ENCODE measurements at regions not wholly inside any gene's neighbourhood (a gene's known extent, or its start where the extent isn't known, plus 50 kb on each side); places are given as distances from the start of the nearest gene placed in this dataset.

DNA sequence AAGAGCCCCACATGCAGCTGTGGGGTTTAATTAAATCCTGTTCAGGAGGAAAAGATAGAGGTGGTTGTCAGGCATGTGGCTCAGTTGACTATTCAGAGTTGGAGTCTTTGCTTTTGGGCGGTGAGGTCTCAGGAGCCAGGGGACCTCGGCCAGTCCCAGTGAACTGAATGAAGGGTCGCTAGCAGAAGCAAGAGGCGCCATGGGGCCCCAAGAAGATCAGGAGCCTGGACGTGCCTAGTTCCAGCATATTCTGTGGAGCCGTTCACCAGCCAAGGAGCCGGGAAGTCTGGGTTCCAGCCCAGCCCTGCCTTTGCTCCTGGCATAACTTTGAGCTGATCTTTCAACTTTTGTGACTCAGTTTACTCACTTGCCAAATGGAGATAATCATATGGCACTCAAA is 217.7 kb upstream of the IRF2BP2 start:
- Histone ChIP-seq H3K9me2 (ENCODE audit: insufficient read depth, low read length) (no peaks in the 10 kb centered on the region), H3K4me3 (ENCODE audit: low read length) (no peak overlapping the region), H3K4me2 (ENCODE audit: low read length) (no peak overlapping the region), H2AFZ (ENCODE audit: low read depth, low read length) (no peak overlapping the region), H3K79me2 (replicated peaks; ENCODE audit: insufficient read depth, low read length) (no peaks in the 10 kb centered on the region), H3K27me3 (ENCODE audit: insufficient read depth, low read depth, low read length) (no peaks in the 10 kb centered on the region), H3K36me3 (ENCODE audit: insufficient read depth, low read length) (no peaks in the 10 kb centered on the region), H4K20me1 (ENCODE audit: insufficient read depth) (no peaks in the 10 kb centered on the region), H3F3A (ENCODE audit: insufficient read depth, low read length, poor library complexity, severe bottlenecking) (no peaks in the 10 kb centered on the region), H3K9me3 (ENCODE audit: low read length) (no peaks in the 10 kb centered on the region), H3K9ac (ENCODE audit: low read length) (no peak overlapping the region), H3K27ac (ENCODE audit: low read length) (no peak overlapping the region)
- no peak for TF ChIP-seq SMC3 (conservative IDR thresholded peaks at IDR 0.05; ENCODE audit: poor library complexity)
- TF ChIP-seq EP300 (conservative IDR thresholded peaks at IDR 0.05; ENCODE audit: poor library complexity, severe bottlenecking) = no peak
- no peak for TF ChIP-seq MXI1 (conservative IDR thresholded peaks at IDR 0.05; ENCODE audit: poor library complexity, severe bottlenecking)
- no peak for TF ChIP-seq CTCF (IDR thresholded peaks at IDR 0.05; ENCODE audit: poor library complexity, severe bottlenecking)
- no peak for TF ChIP-seq EZH2 (IDR thresholded peaks at IDR 0.05; ENCODE audit: borderline replicate concordance, insufficient read depth, low read length, poor library complexity, severe bottlenecking)
- no peak for TF ChIP-seq REST (IDR thresholded peaks at IDR 0.05; ENCODE audit: borderline replicate concordance)
- no peak for TF ChIP-seq POLR2AphosphoS5 (IDR thresholded peaks at IDR 0.05)
- TF ChIP-seq TAF1 (IDR thresholded peaks at IDR 0.05; ENCODE audit: low read depth) = no peak
- TF ChIP-seq RAD21 (conservative IDR thresholded peaks at IDR 0.05) = no peak

DNA sequence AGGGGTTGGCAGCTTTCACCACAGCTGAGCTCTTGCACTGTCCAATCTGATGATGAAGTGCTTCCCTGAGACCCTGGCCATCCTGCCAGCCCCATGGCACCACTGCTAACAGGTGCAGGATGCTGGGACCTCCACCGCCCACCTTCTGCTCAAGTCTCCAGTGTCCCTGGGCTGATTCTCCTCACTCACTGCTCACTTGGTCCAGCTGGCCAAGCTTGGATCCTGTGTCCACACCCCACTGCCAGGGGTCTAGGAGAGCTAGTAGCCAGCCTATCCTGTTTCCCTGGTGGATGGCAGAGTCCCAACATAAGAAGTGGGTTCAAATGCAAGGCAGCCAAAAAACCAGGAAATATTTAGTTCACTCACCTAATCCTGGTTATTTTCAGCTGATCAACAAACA is 217.2 kb upstream of the IRF2BP2 start:
- TF ChIP-seq EP300 (conservative IDR thresholded peaks at IDR 0.05; ENCODE audit: poor library complexity, severe bottlenecking) = no peak
- Histone ChIP-seq H3F3A (ENCODE audit: insufficient read depth, low read length, poor library complexity, severe bottlenecking) (no peaks in the 10 kb centered on the region), H3K9me2 (ENCODE audit: insufficient read depth, low read length) (no peaks in the 10 kb centered on the region), H3K79me2 (replicated peaks; ENCODE audit: insufficient read depth, low read length) (no peaks in the 10 kb centered on the region), H3K4me3 (ENCODE audit: low read length) (no peak overlapping the region), H3K27ac (ENCODE audit: low read length) (no peak overlapping the region), H2AFZ (ENCODE audit: low read depth, low read length) (no peak overlapping the region), H3K27me3 (ENCODE audit: insufficient read depth, low read depth, low read length) (no peaks in the 10 kb centered on the region), H3K4me2 (ENCODE audit: low read length) (no peak overlapping the region), H3K9ac (ENCODE audit: low read length) (no peak overlapping the region), H3K36me3 (ENCODE audit: insufficient read depth, low read length) (no peaks in the 10 kb centered on the region), H4K20me1 (ENCODE audit: insufficient read depth) (no peaks in the 10 kb centered on the region), H3K9me3 (ENCODE audit: low read length) (no peaks in the 10 kb centered on the region)

DNA sequence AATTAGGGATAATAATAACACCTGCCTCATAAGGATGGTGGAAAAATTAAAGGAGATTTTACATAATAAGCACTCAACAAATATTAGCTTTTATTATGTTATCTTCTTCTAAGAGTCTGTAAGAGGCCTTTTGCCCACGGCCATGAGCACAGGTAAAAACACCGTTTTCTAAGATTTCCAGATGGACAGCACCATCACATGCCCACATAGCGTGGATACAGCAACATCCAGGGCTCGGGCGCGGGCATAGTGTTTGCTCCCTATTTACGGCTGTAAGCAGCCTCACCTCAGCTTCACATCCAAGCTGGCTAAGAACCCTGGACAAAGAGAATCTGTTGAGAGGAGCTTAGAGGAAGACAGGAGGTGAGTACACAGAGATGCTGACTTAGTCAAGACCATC is 216.4 kb upstream of the IRF2BP2 start:
- Histone ChIP-seq H3K27ac (ENCODE audit: low read length) (no peak overlapping the region), H4K20me1 (ENCODE audit: insufficient read depth) (no peaks in the 10 kb centered on the region), H3K4me3 (ENCODE audit: low read length) (no peak overlapping the region), H3K4me2 (ENCODE audit: low read length) (no peak overlapping the region), H3F3A (ENCODE audit: insufficient read depth, low read length, poor library complexity, severe bottlenecking) (no peaks in the 10 kb centered on the region), H3K9ac (ENCODE audit: low read length) (no peak overlapping the region), H2AFZ (ENCODE audit: low read depth, low read length) (no peak overlapping the region), H3K9me2 (ENCODE audit: insufficient read depth, low read length) (no peaks in the 10 kb centered on the region), H3K9me3 (ENCODE audit: low read length) (no peaks in the 10 kb centered on the region), H3K36me3 (ENCODE audit: insufficient read depth, low read length) (no peaks in the 10 kb centered on the region), H3K27me3 (ENCODE audit: insufficient read depth, low read depth, low read length) (no peaks in the 10 kb centered on the region), H3K79me2 (replicated peaks; ENCODE audit: insufficient read depth, low read length) (no peaks in the 10 kb centered on the region)
- TF ChIP-seq REST (IDR thresholded peaks at IDR 0.05; ENCODE audit: borderline replicate concordance) = no peak
- no peak for TF ChIP-seq CTCF (IDR thresholded peaks at IDR 0.05; ENCODE audit: poor library complexity, severe bottlenecking)

All from neural cell (in vitro differentiated cells).